ENCODE measurements at regions not wholly inside any gene's neighbourhood (a gene's known extent, or its start where the extent isn't known, plus 50 kb on each side); places are given as distances from the start of the nearest gene placed in this dataset.
"Not testable (repeated sequence)": the region's sequence is repeated elsewhere in the genome, so short reads cannot be mapped to it uniquely, and the experiment has no call there.

- H3K4me1 ChIP-seq = no peaks in the 10 kb centered on the region
- H3K36me3 ChIP-seq = no peaks in the 10 kb centered on the region
- peak overlapping the region; percentile 78 to 96 for H3K27ac ChIP-seq
- no peaks in the 10 kb centered on the region for H3K9me3 ChIP-seq
- H3K4me3 ChIP-seq = peak overlapping the region; percentile 29 to 64 (median 32)
- H3K27me3 ChIP-seq = peaks cover 0 to 42% of the 10 kb centered on the region in 2 donors
- intact Hi-C loops (cut with DNase I; ENCODE audit: low total_unique reads) = no loop called here
- TF ChIP-seq CTCF (IDR thresholded peaks at IDR 0.05) = peak in 1 of 3 donors; percentile 27
- TF ChIP-seq POLR2AphosphoS5 (IDR thresholded peaks at IDR 0.05) = peak in 2 of 3 donors; percentile 66 to 76
- TF ChIP-seq POLR2A (IDR thresholded peaks at IDR 0.05) = no peak
- DNase-seq (ENCODE audit: low spot score in 2 of 2) = peak; percentile 53 to 70
Measured at GRCh38 chrX:41009850-41010846, 75.1 kb upstream of the USP9X start.

- Histone ChIP-seq H3K4me1 (no peaks in the 10 kb centered on the region), H3K27me3 (peaks cover 0 to 39% of the 10 kb centered on the region in 2 donors), H3K27ac (no peak overlapping the region), H3K9me3 (no peaks in the 10 kb centered on the region), H3K36me3 (no peaks in the 10 kb centered on the region), H3K4me3 (no peak overlapping the region)
- TF ChIP-seq CTCF (IDR thresholded peaks at IDR 0.05) (no peak), POLR2AphosphoS5 (IDR thresholded peaks at IDR 0.05) (no peak), POLR2A (IDR thresholded peaks at IDR 0.05) (no peak)
- no peak for DNase-seq (ENCODE audit: low spot score in 2 of 2)
- intact Hi-C loops (cut with DNase I; ENCODE audit: low total_unique reads) = no loop called here
Measured at GRCh38 chrX:41014776-41015360, 70.4 kb upstream of the USP9X start.

GRCh38 chrX:41017785-41018184, 67.5 kb upstream of the USP9X start:
- H3K4me3 ChIP-seq; H3K27ac ChIP-seq; H3K36me3 ChIP-seq; H3K4me1 ChIP-seq; DNase-seq (ENCODE audit: low spot score in 2 of 2); intact Hi-C loops (cut with DNase I; ENCODE audit: low total_unique reads); H3K9me3 ChIP-seq: not testable (repeated sequence)
- peaks cover 0 to 34% of the 10 kb centered on the region in 2 donors for H3K27me3 ChIP-seq

GRCh38 chrX:41018391-41019040, 66.7 kb upstream of the USP9X start:
- peaks cover 0 to 32% of the 10 kb centered on the region in 2 donors for H3K27me3 ChIP-seq
- H3K4me1 ChIP-seq; intact Hi-C loops (cut with DNase I; ENCODE audit: low total_unique reads); H3K27ac ChIP-seq; DNase-seq (ENCODE audit: low spot score in 2 of 2); H3K36me3 ChIP-seq; H3K4me3 ChIP-seq; H3K9me3 ChIP-seq: not testable (repeated sequence)

- no peak overlapping the region for H3K27ac ChIP-seq
- no peaks in the 10 kb centered on the region for H3K4me1 ChIP-seq
- peaks cover 0 to 30% of the 10 kb centered on the region in 2 donors for H3K27me3 ChIP-seq
- no peak overlapping the region for H3K4me3 ChIP-seq
- H3K36me3 ChIP-seq = no peaks in the 10 kb centered on the region
- no peaks in the 10 kb centered on the region for H3K9me3 ChIP-seq
- TF ChIP-seq CTCF (IDR thresholded peaks at IDR 0.05) = no peak
- TF ChIP-seq POLR2AphosphoS5 (IDR thresholded peaks at IDR 0.05) = no peak
- TF ChIP-seq POLR2A (IDR thresholded peaks at IDR 0.05) = no peak
- no peak for DNase-seq (ENCODE audit: low spot score in 2 of 2)
- intact Hi-C loops (cut with DNase I; ENCODE audit: low total_unique reads) = no loop called here
Measured at GRCh38 chrX:41019041-41019392, 66.2 kb upstream of the USP9X start.

GRCh38 chrX:41022566-41022965, 62.7 kb upstream of the USP9X start:
- Histone ChIP-seq H3K27me3 (peaks cover 0 to 44% of the 10 kb centered on the region in 2 donors), H3K4me1 (no peaks in the 10 kb centered on the region), H3K4me3 (no peak overlapping the region), H3K9me3 (no peaks in the 10 kb centered on the region), H3K36me3 (no peaks in the 10 kb centered on the region), H3K27ac (peak overlapping the region in 1 of 2 donors; percentile 40)
- DNase-seq (ENCODE audit: low spot score in 2 of 2) = no peak
- TF ChIP-seq POLR2A (IDR thresholded peaks at IDR 0.05) = no peak
- no peak for TF ChIP-seq CTCF (IDR thresholded peaks at IDR 0.05)
- TF ChIP-seq POLR2AphosphoS5 (IDR thresholded peaks at IDR 0.05) = no peak
- intact Hi-C loops (cut with DNase I; ENCODE audit: low total_unique reads) = no loop called here

All from breast epithelium (tissue), 4 donors.